ENCODE measurements at regions not wholly inside any gene's neighbourhood (a gene's known extent, or its start where the extent isn't known, plus 50 kb on each side); places are given as distances from the start of the nearest gene placed in this dataset.
"Not testable (repeated sequence)": the region's sequence is repeated elsewhere in the genome, so short reads cannot be mapped to it uniquely, and the experiment has no call there.

GRCh38 chr10:105559333-105560097 is 918.4 kb downstream of the SORCS3 start:
- TF ChIP-seq, protein P1, sequence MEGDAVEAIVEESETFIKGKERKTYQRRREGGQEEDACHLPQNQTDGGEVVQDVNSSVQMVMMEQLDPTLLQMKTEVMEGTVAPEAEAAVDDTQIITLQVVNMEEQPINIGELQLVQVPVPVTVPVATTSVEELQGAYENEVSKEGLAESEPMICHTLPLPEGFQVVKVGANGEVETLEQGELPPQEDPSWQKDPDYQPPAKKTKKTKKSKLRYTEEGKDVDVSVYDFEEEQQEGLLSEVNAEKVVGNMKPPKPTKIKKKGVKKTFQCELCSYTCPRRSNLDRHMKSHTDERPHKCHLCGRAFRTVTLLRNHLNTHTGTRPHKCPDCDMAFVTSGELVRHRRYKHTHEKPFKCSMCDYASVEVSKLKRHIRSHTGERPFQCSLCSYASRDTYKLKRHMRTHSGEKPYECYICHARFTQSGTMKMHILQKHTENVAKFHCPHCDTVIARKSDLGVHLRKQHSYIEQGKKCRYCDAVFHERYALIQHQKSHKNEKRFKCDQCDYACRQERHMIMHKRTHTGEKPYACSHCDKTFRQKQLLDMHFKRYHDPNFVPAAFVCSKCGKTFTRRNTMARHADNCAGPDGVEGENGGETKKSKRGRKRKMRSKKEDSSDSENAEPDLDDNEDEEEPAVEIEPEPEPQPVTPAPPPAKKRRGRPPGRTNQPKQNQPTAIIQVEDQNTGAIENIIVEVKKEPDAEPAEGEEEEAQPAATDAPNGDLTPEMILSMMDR (IDR thresholded peaks at IDR 0.05; ENCODE audit: insufficient read depth, missing control alignments), result no peak
- no peak for DNase-seq (ENCODE audit: insufficient read length, low spot score)
- FAIRE-seq, result no peak

GRCh38 chr10:105550453-105550852 is 909.4 kb downstream of the SORCS3 start:
- not testable (repeated sequence) for DNase-seq (ENCODE audit: insufficient read length, low spot score); FAIRE-seq

GRCh38 chr10:105549731-105550130 is 908.6 kb downstream of the SORCS3 start:
- FAIRE-seq (no peak), DNase-seq (ENCODE audit: insufficient read length, low spot score) (no peak)
- TF ChIP-seq, protein P1 (IDR thresholded peaks at IDR 0.05; ENCODE audit: insufficient read depth, missing control alignments), result no peak

GRCh38 chr10:105545101-105545500 is 904.0 kb downstream of the SORCS3 start:
- no peak for DNase-seq (ENCODE audit: insufficient read length, low spot score)
- no peak for FAIRE-seq
- TF ChIP-seq, protein P1 (IDR thresholded peaks at IDR 0.05; ENCODE audit: insufficient read depth, missing control alignments), result no peak

- DNase-seq (ENCODE audit: insufficient read length, low spot score) (no peak), FAIRE-seq (no peak)
- TF ChIP-seq, protein P1 (IDR thresholded peaks at IDR 0.05; ENCODE audit: insufficient read depth, missing control alignments), result no peak
Observed at GRCh38 chr10:105540381-105540780, 899.3 kb downstream of the SORCS3 start.

- TF ChIP-seq, protein P1 (IDR thresholded peaks at IDR 0.05; ENCODE audit: insufficient read depth, missing control alignments), result no peak
- DNase-seq (ENCODE audit: insufficient read length, low spot score) (no peak), FAIRE-seq (no peak)
Observed at GRCh38 chr10:105538874-105539273, 897.8 kb downstream of the SORCS3 start.

DNA sequence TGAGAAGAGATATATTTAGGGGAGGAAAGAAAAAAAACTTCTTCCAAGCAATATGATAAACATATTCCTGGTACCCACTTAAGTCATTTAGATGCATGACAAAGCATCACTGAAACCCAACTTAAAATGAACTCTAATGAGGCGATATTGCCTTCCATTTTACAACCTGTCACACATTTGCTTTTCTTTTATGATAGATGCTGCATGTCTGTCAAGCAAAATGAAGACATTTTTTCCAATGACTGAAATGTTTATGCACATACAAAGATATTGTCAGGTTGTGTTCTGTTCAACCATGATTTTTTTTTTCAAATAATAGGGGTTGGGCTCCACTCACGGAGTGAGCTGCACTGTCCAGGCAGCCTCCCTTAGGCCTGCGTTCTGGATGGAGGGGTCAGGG is 894.4 kb downstream of the SORCS3 start:
- TF ChIP-seq, protein P1 (IDR thresholded peaks at IDR 0.05; ENCODE audit: insufficient read depth, missing control alignments), result no peak
- FAIRE-seq (no peak), DNase-seq (ENCODE audit: insufficient read length, low spot score) (no peak)
